ENCODE measurements at regions not wholly inside any gene's neighbourhood (a gene's known extent, or its start where the extent isn't known, plus 50 kb on each side); places are given as distances from the start of the nearest gene placed in this dataset.

- H3K4me3 ChIP-seq (ENCODE audit: low read depth, low read length): no peak overlapping the region
- TF ChIP-seq CTCF (IDR thresholded peaks at IDR 0.05; ENCODE audit: control insufficient read depth, extremely low read depth, insufficient read depth): no peak
- no peak for DNase-seq (ENCODE audit: low read depth)
Observed at GRCh38 chr9:75658301-75658905, 232.1 kb upstream of the PCSK5 start.

GRCh38 chr9:75664597-75664996 is 225.9 kb upstream of the PCSK5 start:
- H3K4me3 ChIP-seq (ENCODE audit: low read depth, low read length): no peak overlapping the region
- DNase-seq (ENCODE audit: low read depth): no peak
- no peak for TF ChIP-seq CTCF (IDR thresholded peaks at IDR 0.05; ENCODE audit: control insufficient read depth, extremely low read depth, insufficient read depth)

GRCh38 chr9:75666856-75667554 is 223.5 kb upstream of the PCSK5 start:
- no peak for TF ChIP-seq CTCF (IDR thresholded peaks at IDR 0.05; ENCODE audit: control insufficient read depth, extremely low read depth, insufficient read depth)
- no peak for DNase-seq (ENCODE audit: low read depth)
- H3K4me3 ChIP-seq (ENCODE audit: low read depth, low read length): no peak overlapping the region

GRCh38 chr9:75669721-75670120 is 220.8 kb upstream of the PCSK5 start:
- no peak for DNase-seq (ENCODE audit: low read depth)
- no peak for TF ChIP-seq CTCF (IDR thresholded peaks at IDR 0.05; ENCODE audit: control insufficient read depth, extremely low read depth, insufficient read depth)
- H3K4me3 ChIP-seq (ENCODE audit: low read depth, low read length): no peak overlapping the region

- no peak for TF ChIP-seq CTCF (IDR thresholded peaks at IDR 0.05; ENCODE audit: control insufficient read depth, extremely low read depth, insufficient read depth)
- H3K4me3 ChIP-seq (ENCODE audit: low read depth, low read length): no peak overlapping the region
- DNase-seq (ENCODE audit: low read depth): no peak
Observed at GRCh38 chr9:75671354-75671753, 219.1 kb upstream of the PCSK5 start.

- DNase-seq (ENCODE audit: low read depth): no peak
- H3K4me3 ChIP-seq (ENCODE audit: low read depth, low read length): no peak overlapping the region
- no peak for TF ChIP-seq CTCF (IDR thresholded peaks at IDR 0.05; ENCODE audit: control insufficient read depth, extremely low read depth, insufficient read depth)
Observed at GRCh38 chr9:75672478-75672877, 218.0 kb upstream of the PCSK5 start.

GRCh38 chr9:75683591-75683990 is 206.9 kb upstream of the PCSK5 start:
- no peak overlapping the region for H3K4me3 ChIP-seq (ENCODE audit: low read depth, low read length)
- no peak for TF ChIP-seq CTCF (IDR thresholded peaks at IDR 0.05; ENCODE audit: control insufficient read depth, extremely low read depth, insufficient read depth)
- DNase-seq (ENCODE audit: low read depth): no peak
